Stimulated activated CD4-positive, alpha-beta T cell treated with anti-CD3 and anti-CD28 coated beads, Interleukin-1b, Interleukin-23, amount 100 ng/mL, for 48 hours (primary cell): ENCODE measurements at regions not wholly inside any gene's neighbourhood (a gene's known extent, or its start where the extent isn't known, plus 50 kb on each side); places are given as distances from the start of the nearest gene placed in this dataset.
"Not testable (repeated sequence)": the region's sequence is repeated elsewhere in the genome, so short reads cannot be mapped to it uniquely, and the experiment has no call there.

Experiments used
- DNase-seq: peaks from one replicate; pipeline ENCODE4 v3.0.0-alpha.2; 2020

- no peak for DNase-seq
These were observed 232.0 kb upstream of the PLXNA2 start for GRCh38 chr1:208475951-208476845.

GRCh38 chr1:208476846-208477170 lies 232.6 kb upstream of the PLXNA2 start:
- no peak for DNase-seq

- DNase-seq, result no peak
These were observed 235.3 kb upstream of the PLXNA2 start for GRCh38 chr1:208479435-208479834.

GRCh38 chr1:208485512-208485911 lies 241.3 kb upstream of the PLXNA2 start:
- no peak for DNase-seq

- DNase-seq, result no peak
These were observed 242.5 kb upstream of the PLXNA2 start for GRCh38 chr1:208486677-208487076.

- DNase-seq, result not testable (repeated sequence)
These were observed 244.2 kb upstream of the PLXNA2 start for GRCh38 chr1:208488432-208488831.

GRCh38 chr1:208496467-208497371 lies 252.5 kb upstream of the PLXNA2 start:
- no peak for DNase-seq

- no peak for DNase-seq
These were observed 253.8 kb upstream of the PLXNA2 start for GRCh38 chr1:208497866-208498541.

GRCh38 chr1:208499026-208499425 lies 254.8 kb upstream of the PLXNA2 start:
- no peak for DNase-seq

- DNase-seq, result no peak
These were observed 255.4 kb upstream of the PLXNA2 start for GRCh38 chr1:208499601-208500000.

GRCh38 chr1:208500375-208500774 lies 256.2 kb upstream of the PLXNA2 start:
- DNase-seq, result no peak

- DNase-seq, result no peak
These were observed 257.4 kb upstream of the PLXNA2 start for GRCh38 chr1:208501542-208501941.

- no peak for DNase-seq
These were observed 259.6 kb upstream of the PLXNA2 start for GRCh38 chr1:208503787-208504186.

GRCh38 chr1:208506812-208507211 lies 262.6 kb upstream of the PLXNA2 start:
- no peak for DNase-seq

- DNase-seq, result no peak
These were observed 264.9 kb upstream of the PLXNA2 start for GRCh38 chr1:208509072-208509471.

- no peak for DNase-seq
These were observed 266.2 kb upstream of the PLXNA2 start for GRCh38 chr1:208510192-208510952.

- no peak for DNase-seq
These were observed 267.2 kb upstream of the PLXNA2 start for GRCh38 chr1:208511242-208511860.

- DNase-seq, result no peak
These were observed 269.6 kb upstream of the PLXNA2 start for GRCh38 chr1:208513799-208514198.

GRCh38 chr1:208515129-208515528 lies 270.9 kb upstream of the PLXNA2 start:
- DNase-seq, result no peak

GRCh38 chr1:208516780-208517179 lies 272.6 kb upstream of the PLXNA2 start:
- no peak for DNase-seq

GRCh38 chr1:208520438-208521099 lies 276.4 kb upstream of the PLXNA2 start:
- no peak for DNase-seq

GRCh38 chr1:208521534-208521933 lies 277.4 kb upstream of the PLXNA2 start:
- no peak for DNase-seq
